SK-N-SH treated with all-trans-retinoic acid at 6 μM for 48 hours (cell line): ENCODE measurements at regions not wholly inside any gene's neighbourhood (a gene's known extent, or its start where the extent isn't known, plus 50 kb on each side); places are given as distances from the start of the nearest gene placed in this dataset.

Experiments used
- PPARA ChIP-seq: fragments of 250-450 bp; sonication (Bioruptor Pico); IDR thresholded peaks from 2 replicates; pipeline ENCODE4 v1.5.0; 2020; ENCODE audit warnings: mild to moderate bottlenecking, borderline replicate concordance
- SNAI2 ChIP-seq: fragments of 250-450 bp; sonication (Bioruptor Pico); IDR thresholded peaks from 2 replicates; pipeline ENCODE4 v1.5.0; 2020; ENCODE audit warnings: mild to moderate bottlenecking, moderate library complexity
- ZFP30 ChIP-seq: fragments of 450-650 bp; formaldehyde crosslinking; IDR thresholded peaks from 2 replicates; pipeline ENCODE4 v1.5.0; 2022; ENCODE audit warnings: mild to moderate bottlenecking, moderate library complexity

DNA sequence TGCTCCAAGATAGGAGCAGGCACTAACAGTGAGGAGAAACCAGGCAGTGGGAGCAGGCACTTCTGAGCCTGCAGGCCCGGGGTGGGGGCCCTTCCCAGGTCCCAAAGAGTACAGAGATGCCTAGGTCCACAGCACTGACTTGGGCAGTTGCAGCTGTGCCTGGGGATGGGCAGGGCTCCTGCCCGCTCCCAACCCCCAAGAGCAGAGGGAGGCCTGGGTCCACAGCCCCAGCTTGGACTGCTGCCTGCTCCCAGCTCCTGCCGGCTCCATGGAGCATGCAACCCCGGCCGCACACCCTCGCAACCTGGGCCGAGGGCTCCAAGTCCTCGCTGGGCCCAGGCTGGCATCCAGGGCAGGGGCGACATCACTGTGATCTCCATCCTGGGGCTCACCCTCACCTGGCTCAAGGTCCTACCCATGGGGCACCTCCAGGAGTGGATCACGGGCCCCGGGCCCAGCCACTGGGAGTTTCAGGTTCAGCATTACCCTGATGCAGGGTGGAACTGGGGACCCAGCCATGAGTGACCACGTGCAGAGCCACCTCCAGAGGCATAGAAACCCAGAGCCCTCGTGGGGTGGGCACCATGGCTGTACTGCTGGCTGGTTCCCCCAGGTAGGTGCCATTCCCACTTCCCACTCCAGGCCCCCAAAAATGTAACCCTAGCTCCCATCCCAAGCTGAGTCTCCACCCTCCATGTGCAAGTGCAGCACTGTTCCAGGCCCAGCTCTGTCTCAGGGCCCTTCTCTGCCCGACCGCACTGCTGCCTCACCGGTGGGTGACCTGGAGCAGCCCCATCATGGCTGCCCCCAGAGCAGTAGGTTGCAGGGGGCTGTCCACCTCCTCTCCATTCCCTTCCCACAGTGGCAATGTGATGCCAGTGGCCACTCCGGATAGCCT, 325.6 kb downstream of the NR4A2 start:
- TF ChIP-seq ZFP30 (CRISPR knock-in tag): no peak
- no peak for TF ChIP-seq PPARA (CRISPR knock-in tag)
- no peak for TF ChIP-seq SNAI2 (CRISPR knock-in tag)
